Stomach (tissue), 8 donors: ENCODE measurements at regions not wholly inside any gene's neighbourhood (a gene's known extent, or its start where the extent isn't known, plus 50 kb on each side); places are given as distances from the start of the nearest gene placed in this dataset.

Source experiments
- DNase-seq, 2 donors: peaks; one replicate each; pipeline versions ENCODE4 v3.0.0 to v3.0.0-alpha.2; 2013 to 2019
- H3K27ac ChIP-seq, 5 donors: fragments of 200-600 bp in 4 of 5; sonication (generic) in 4 of 5; one replicate each; pipeline ENCODE4 v1.5.1; 2013 to 2019; ENCODE audit warnings: mild to moderate bottlenecking in 1 of 5, moderate library complexity in 1 of 5
- H3K27me3 ChIP-seq, 3 donors: fragments of 200-600 bp; sonication (generic); one replicate each; pipeline ENCODE4 v1.5.1; 2017 to 2019; ENCODE audit warnings: mixed run types in 1 of 3
- H3K36me3 ChIP-seq, 4 donors: fragments of 200-600 bp; sonication (generic); 1 replicate in 3 of 4; 2 replicates in 1 of 4; pipeline ENCODE4 v1.5.1; 2016 to 2019
- H3K4me1 ChIP-seq, 4 donors: fragments of 200-600 bp; sonication (generic); one replicate each; pipeline ENCODE4 v1.5.1; 2016 to 2019
- H3K4me3 ChIP-seq, 4 donors: fragments of 200-600 bp; sonication (generic) in 3 of 4; one replicate each; pipeline ENCODE4 v1.5.1; 2016 to 2019; ENCODE audit warnings: mild to moderate bottlenecking in 1 of 4
- H3K9me3 ChIP-seq, 4 donors: fragments of 200-600 bp; sonication (generic); one replicate each; pipeline ENCODE4 v1.5.1; 2016 to 2019
- CTCF ChIP-seq, 7 experiments: fragments of 450-650 bp in 4 of 7; fragments of 200-600 bp in 3 of 7; sonication (generic) in 3 of 7; IDR thresholded peaks; one replicate each; pipeline ENCODE4 v1.5.1; 2016 to 2019; ENCODE audit warnings: antibody characterized with exemption in 7 of 7, control low read depth in 2 of 7, mild to moderate bottlenecking in 1 of 7
- EP300 ChIP-seq: sonication (generic); formaldehyde crosslinking; IDR thresholded peaks from one replicate; pipeline ENCODE4 v1.6.1; 2017; ENCODE audit warnings: antibody characterized with exemption
- POLR2A ChIP-seq, 4 donors: fragments of 450-650 bp; IDR thresholded peaks; one replicate each; pipeline ENCODE4 v1.6.1; 2016; ENCODE audit warnings: antibody characterized with exemption in 4 of 4, control low read depth in 2 of 4, mild to moderate bottlenecking in 1 of 4, moderate library complexity in 1 of 4
- POLR2AphosphoS5 ChIP-seq, 3 donors: sonication (generic); formaldehyde crosslinking; IDR thresholded peaks; one replicate each; pipeline ENCODE4 v1.6.1; 2016; ENCODE audit warnings: antibody characterized with exemption in 3 of 3
- WGBS, 5 donors: extraction: QIAGEN DNeasy Blood & Tissue Kit in 3 of 5; methylation state at CpG; one replicate each; pipeline versions ENCODE4 v1.1.5 to v1.1.7; 2013 to 2018; 5-methylcytosine and 5-hydroxymethylcytosine counted together
- intact Hi-C: fragments of 100-400 bp; cut with DNase I; formaldehyde crosslinking; loops from one replicate; pipeline ENCODE4 v1.15.1; 2023; ENCODE audit warnings: low total_unique reads
- donor health status: healthy with polysubstance abuse.
- donor health status: Bipolar disorder and iron deficiency.
- donor health status: healthy.

GRCh38 chr1:30511991-30512913 is 211.1 kb downstream of the MATN1 start:
- peak in 1 of 2 donors; percentile 20 for DNase-seq
- WGBS, 5 donors: 50 to 56% (median 52%) methylated on average over 18 of the region's 18 CpGs
- H3K4me3 ChIP-seq: no peak overlapping the region
- no peaks in the 10 kb centered on the region for H3K4me1 ChIP-seq
- intact Hi-C loops: no loop called here
- no peaks in the 10 kb centered on the region for H3K36me3 ChIP-seq
- no peaks in the 10 kb centered on the region for H3K9me3 ChIP-seq
- no peak overlapping the region for H3K27ac ChIP-seq
- TF ChIP-seq CTCF (IDR thresholded peaks at IDR 0.05) (no peak), POLR2AphosphoS5 (IDR thresholded peaks at IDR 0.05) (no peak), POLR2A (IDR thresholded peaks at IDR 0.05) (no peak)
- peaks cover 0 to 39% (median 8%) of the 10 kb centered on the region in 3 donors for H3K27me3 ChIP-seq

- TF ChIP-seq CTCF (IDR thresholded peaks at IDR 0.05): no peak
- no peak for TF ChIP-seq EP300
- H3K27me3 ChIP-seq: peaks cover 0 to 41% (median 8%) of the 10 kb centered on the region in 3 donors
- H3K36me3 ChIP-seq: no peaks in the 10 kb centered on the region
- H3K4me3 ChIP-seq: no peak overlapping the region
- WGBS, 5 donors: 68 to 85% (median 76%) methylated on average over 6 of the region's 6 CpGs
- no peak overlapping the region for H3K27ac ChIP-seq
- H3K4me1 ChIP-seq: no peaks in the 10 kb centered on the region
- DNase-seq: peak in 1 of 2 donors; percentile 11
- intact Hi-C loops: no loop called here
- no peaks in the 10 kb centered on the region for H3K9me3 ChIP-seq
Measured at GRCh38 chr1:30511563-30511962, 211.8 kb downstream of the MATN1 start.

DNA sequence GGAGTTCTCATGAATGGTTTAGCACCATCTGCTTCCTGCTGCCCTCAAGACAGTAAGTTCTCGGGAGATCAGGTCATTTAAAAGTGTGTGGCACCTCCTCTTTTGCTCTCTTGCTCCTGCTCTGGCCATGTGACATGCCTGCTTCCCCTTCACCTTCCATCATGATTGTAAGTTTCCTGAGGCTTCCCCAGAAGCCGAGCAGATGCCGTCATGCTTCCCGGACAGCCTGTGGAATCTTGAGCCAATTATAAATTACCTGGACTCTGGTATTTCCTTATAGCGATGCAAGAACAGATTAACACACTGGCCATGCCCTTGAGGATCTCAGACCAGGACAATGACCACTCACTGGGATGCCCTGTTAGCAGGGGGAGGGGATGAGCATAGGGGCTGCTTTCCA is 212.3 kb downstream of the MATN1 start:
- no peaks in the 10 kb centered on the region for H3K36me3 ChIP-seq
- intact Hi-C loops: no loop called here
- no peak overlapping the region for H3K4me3 ChIP-seq
- DNase-seq: no peak
- TF ChIP-seq EP300: no peak
- TF ChIP-seq CTCF (IDR thresholded peaks at IDR 0.05): no peak
- TF ChIP-seq POLR2AphosphoS5 (IDR thresholded peaks at IDR 0.05): no peak
- no peak for TF ChIP-seq POLR2A (IDR thresholded peaks at IDR 0.05)
- H3K27me3 ChIP-seq: peaks cover 0 to 41% (median 8%) of the 10 kb centered on the region in 3 donors
- H3K9me3 ChIP-seq: no peaks in the 10 kb centered on the region
- 77 to 87% (median 82%) methylated on average over 5 of the region's 5 CpGs for WGBS, 5 donors
- no peak overlapping the region for H3K27ac ChIP-seq
- H3K4me1 ChIP-seq: no peaks in the 10 kb centered on the region

DNA sequence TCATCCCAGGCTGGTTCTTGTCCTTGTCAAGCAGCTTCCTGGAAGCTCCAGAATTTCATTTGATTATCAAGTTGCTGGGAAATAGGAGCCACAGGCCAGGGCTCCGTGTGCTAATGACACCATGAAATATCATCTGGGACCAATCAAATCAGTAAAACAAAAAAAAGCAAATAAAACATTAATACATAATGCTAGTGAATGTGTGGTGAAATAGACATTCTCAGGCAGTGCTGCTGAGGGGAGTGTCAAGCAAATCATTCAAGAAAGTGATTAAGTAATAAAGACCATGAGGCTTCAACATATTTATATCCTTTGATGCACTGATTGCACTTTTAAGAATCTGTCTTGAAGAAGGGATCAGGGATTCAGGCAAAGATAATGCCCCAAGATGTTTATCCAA is 213.7 kb downstream of the MATN1 start:
- H3K9me3 ChIP-seq: no peaks in the 10 kb centered on the region
- no peaks in the 10 kb centered on the region for H3K4me1 ChIP-seq
- no peaks in the 10 kb centered on the region for H3K36me3 ChIP-seq
- WGBS, 5 donors: 32 to 55% (median 36%) methylated on average over 1 of the region's 1 CpG
- no peak for DNase-seq
- TF ChIP-seq POLR2AphosphoS5 (IDR thresholded peaks at IDR 0.05) (no peak), CTCF (IDR thresholded peaks at IDR 0.05) (no peak), POLR2A (IDR thresholded peaks at IDR 0.05) (no peak), EP300 (no peak)
- intact Hi-C loops: no loop called here
- H3K27ac ChIP-seq: no peak overlapping the region
- H3K27me3 ChIP-seq: peaks cover 0 to 42% (median 8%) of the 10 kb centered on the region in 3 donors
- no peak overlapping the region for H3K4me3 ChIP-seq
